ENCODE measurements at regions not wholly inside any gene's neighbourhood (a gene's known extent, or its start where the extent isn't known, plus 50 kb on each side); places are given as distances from the start of the nearest gene placed in this dataset.

DNA sequence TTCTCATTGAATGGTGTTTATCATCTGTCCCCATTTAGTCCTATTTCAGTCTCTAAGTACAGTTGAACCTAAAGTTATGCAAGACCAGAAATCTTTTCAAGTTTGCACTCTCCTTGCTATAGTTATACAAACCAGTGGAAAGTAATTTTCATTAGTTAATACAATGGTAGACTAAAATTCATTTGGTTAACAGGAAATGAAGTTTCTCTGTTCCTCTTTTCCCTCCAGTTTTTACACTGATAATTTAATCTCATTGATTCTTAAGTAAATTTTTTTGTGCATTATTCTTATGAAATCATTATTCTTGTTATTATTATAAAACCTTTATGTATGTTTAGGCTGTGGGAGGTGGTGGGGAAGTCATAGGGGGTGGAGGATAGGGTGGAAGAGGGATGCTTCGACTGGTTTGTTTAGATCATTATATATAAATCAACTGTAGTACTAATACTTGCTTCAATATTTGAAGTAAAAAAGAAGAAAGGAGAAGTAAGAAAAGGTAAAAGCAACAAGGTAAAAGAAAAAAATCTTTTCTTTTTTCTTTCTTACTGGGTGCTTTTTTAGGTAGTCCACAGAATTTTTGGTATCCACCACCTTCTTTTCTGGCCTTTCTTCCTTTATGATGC lies 104.1 kb downstream of the GPR85 start:
- no peaks in the 10 kb centered on the region for H3K9me3 ChIP-seq (ENCODE audit: control insufficient read depth, low read depth, low read length)
- no peak overlapping the region for H3K27ac ChIP-seq (ENCODE audit: insufficient read length, low read depth, low read length)
- H3K4me1 ChIP-seq (ENCODE audit: insufficient read depth, low read length), result no peaks in the 10 kb centered on the region
- H3K79me2 ChIP-seq (ENCODE audit: insufficient read depth, low read length), result no peaks in the 10 kb centered on the region
- Mint-ChIP-seq H3K27me3 (ENCODE audit: low read depth) (no peaks in the 10 kb centered on the region), H3K27ac (peak overlapping the region in 1 of 3 experiments; percentile 79; a peak in 1 of 7 replicates), H3K9me3 (no peaks in the 10 kb centered on the region), H3K4me3 (no peak overlapping the region), H3K36me3 (ENCODE audit: insufficient read depth in 1 of 3, low read depth in 3 of 3) (no peaks in the 10 kb centered on the region), H3K4me1 (no peaks in the 10 kb centered on the region)
- H4K8ac ChIP-seq (replicated peaks; ENCODE audit: insufficient read length, low read depth, low read length), result no peak overlapping the region
- H3K79me1 ChIP-seq (ENCODE audit: insufficient read depth, low read depth, low read length, poor library complexity, severe bottlenecking), result no peaks in the 10 kb centered on the region
- no peak overlapping the region for H4K5ac ChIP-seq (ENCODE audit: insufficient read length, low read depth, low read length)
- no peak overlapping the region for H2BK20ac ChIP-seq (ENCODE audit: low read depth, low read length, poor library complexity, severe bottlenecking)
- no peaks in the 10 kb centered on the region for H4K20me1 ChIP-seq (ENCODE audit: control insufficient read depth, insufficient read depth, insufficient read length)
- no peak overlapping the region for H3K18ac ChIP-seq (ENCODE audit: insufficient read length, low read depth, low read length)
- no CpG with 5 or more reads among the region's 1 CpG for WGBS (ENCODE audit: extremely low coverage, insufficient read length, low lambda C conversion rate)
- no peak overlapping the region for H3K23ac ChIP-seq (ENCODE audit: insufficient read length, low read depth, low read length)
- no peak overlapping the region for H3K9ac ChIP-seq (ENCODE audit: extremely low read depth, insufficient read length, low read length)
- H2BK5ac ChIP-seq (ENCODE audit: insufficient read length, low read length), result no peak overlapping the region
- no peak overlapping the region for H3K14ac ChIP-seq (ENCODE audit: insufficient read depth, low read length)
- TF ChIP-seq, protein P1, sequence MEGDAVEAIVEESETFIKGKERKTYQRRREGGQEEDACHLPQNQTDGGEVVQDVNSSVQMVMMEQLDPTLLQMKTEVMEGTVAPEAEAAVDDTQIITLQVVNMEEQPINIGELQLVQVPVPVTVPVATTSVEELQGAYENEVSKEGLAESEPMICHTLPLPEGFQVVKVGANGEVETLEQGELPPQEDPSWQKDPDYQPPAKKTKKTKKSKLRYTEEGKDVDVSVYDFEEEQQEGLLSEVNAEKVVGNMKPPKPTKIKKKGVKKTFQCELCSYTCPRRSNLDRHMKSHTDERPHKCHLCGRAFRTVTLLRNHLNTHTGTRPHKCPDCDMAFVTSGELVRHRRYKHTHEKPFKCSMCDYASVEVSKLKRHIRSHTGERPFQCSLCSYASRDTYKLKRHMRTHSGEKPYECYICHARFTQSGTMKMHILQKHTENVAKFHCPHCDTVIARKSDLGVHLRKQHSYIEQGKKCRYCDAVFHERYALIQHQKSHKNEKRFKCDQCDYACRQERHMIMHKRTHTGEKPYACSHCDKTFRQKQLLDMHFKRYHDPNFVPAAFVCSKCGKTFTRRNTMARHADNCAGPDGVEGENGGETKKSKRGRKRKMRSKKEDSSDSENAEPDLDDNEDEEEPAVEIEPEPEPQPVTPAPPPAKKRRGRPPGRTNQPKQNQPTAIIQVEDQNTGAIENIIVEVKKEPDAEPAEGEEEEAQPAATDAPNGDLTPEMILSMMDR (conservative IDR thresholded peaks at IDR 0.05), result no peak
- H2AFZ ChIP-seq (ENCODE audit: low read length), result no peak overlapping the region
- H3K27me3 ChIP-seq (ENCODE audit: insufficient read depth, low read length), result no peaks in the 10 kb centered on the region
- H3T11ph ChIP-seq (ENCODE audit: low read length), result no peak overlapping the region
- H3K4me2 ChIP-seq (ENCODE audit: insufficient read depth, insufficient read length, low read length), result no peak overlapping the region
- no peak overlapping the region for H3K56ac ChIP-seq (ENCODE audit: insufficient read length, low read depth, low read length)
- no peak overlapping the region for H2BK12ac ChIP-seq (ENCODE audit: insufficient read length, low read depth, low read length)
- no peak for DNase-seq
- H4K91ac ChIP-seq (ENCODE audit: insufficient read length, low read depth, low read length), result no peak overlapping the region
- H2AK5ac ChIP-seq (ENCODE audit: insufficient read length, low read length), result no peak overlapping the region
- H3K23me2 ChIP-seq (ENCODE audit: insufficient read length, low read depth, low read length, poor library complexity, severe bottlenecking), result no peaks in the 10 kb centered on the region
- H3K4ac ChIP-seq (ENCODE audit: low read depth, low read length), result no peak overlapping the region
- no peak overlapping the region for H2BK120ac ChIP-seq (ENCODE audit: low read depth, low read length, poor library complexity, severe bottlenecking)
- no peak overlapping the region for H2BK15ac ChIP-seq (ENCODE audit: low read depth, low read length)
